ENCODE measurements at regions not wholly inside any gene's neighbourhood (a gene's known extent, or its start where the extent isn't known, plus 50 kb on each side); places are given as distances from the start of the nearest gene placed in this dataset.

- TF ChIP-seq CTCF (IDR thresholded peaks at IDR 0.05) (peak; percentile 90 to 94 (median 92)), POLR2A (IDR thresholded peaks at IDR 0.05) (no peak)
Observed at GRCh38 chr10:129030996-129031843, 435.8 kb upstream of the MGMT start.

Measured in uterus (tissue), 2 donors.